HG03575 (cell line): ENCODE measurements at regions not wholly inside any gene's neighbourhood (a gene's known extent, or its start where the extent isn't known, plus 50 kb on each side); places are given as distances from the start of the nearest gene placed in this dataset.

Experiments
- ATAC-seq: cut with Tn5 transposase; IDR thresholded peaks from one replicate; pipeline ENCODE4 v1.9.1; 2021; ENCODE audit not compliant: unreplicated experiment, insufficient number of reproducible peaks, low FRiP score; ENCODE audit errors: extremely low read depth

GRCh38 chr21:38982096-38982495, 176.4 kb downstream of the ETS2 start:
- ATAC-seq, result no peak

GRCh38 chr21:38980416-38981313, 174.9 kb downstream of the ETS2 start:
- no peak for ATAC-seq

- no peak for ATAC-seq
These were observed 173.8 kb downstream of the ETS2 start for GRCh38 chr21:38979271-38980121.

GRCh38 chr21:38976900-38977299, 171.2 kb downstream of the ETS2 start:
- ATAC-seq, result no peak

GRCh38 chr21:38973552-38973951, 167.8 kb downstream of the ETS2 start:
- no peak for ATAC-seq

- no peak for ATAC-seq
These were observed 166.3 kb downstream of the ETS2 start for GRCh38 chr21:38972078-38972477.

- ATAC-seq, result no peak
These were observed 165.0 kb downstream of the ETS2 start for GRCh38 chr21:38970765-38971164.

- ATAC-seq, result no peak
These were observed 163.3 kb downstream of the ETS2 start for GRCh38 chr21:38968887-38969543.

GRCh38 chr21:38965910-38966504, 160.3 kb downstream of the ETS2 start:
- ATAC-seq, result no peak

- no peak for ATAC-seq
These were observed 159.5 kb downstream of the ETS2 start for GRCh38 chr21:38965241-38965640.

GRCh38 chr21:38963006-38963405, 157.3 kb downstream of the ETS2 start:
- ATAC-seq, result no peak

GRCh38 chr21:38960251-38960650, 154.5 kb downstream of the ETS2 start:
- ATAC-seq, result no peak

- no peak for ATAC-seq
These were observed 153.9 kb downstream of the ETS2 start for GRCh38 chr21:38959692-38960061.

GRCh38 chr21:38958940-38959691, 153.4 kb downstream of the ETS2 start:
- ATAC-seq, result no peak

GRCh38 chr21:38958323-38958705, 152.6 kb downstream of the ETS2 start:
- no peak for ATAC-seq

GRCh38 chr21:38957575-38958322, 152.0 kb downstream of the ETS2 start:
- no peak for ATAC-seq

- ATAC-seq, result no peak
These were observed 151.3 kb downstream of the ETS2 start for GRCh38 chr21:38956856-38957571.
